HG02885 (cell line): ENCODE measurements at regions not wholly inside any gene's neighbourhood (a gene's known extent, or its start where the extent isn't known, plus 50 kb on each side); places are given as distances from the start of the nearest gene placed in this dataset.
"Not testable (repeated sequence)": the region's sequence is repeated elsewhere in the genome, so short reads cannot be mapped to it uniquely, and the experiment has no call there.

Experiments
- ATAC-seq: cut with Tn5 transposase; IDR thresholded peaks from one replicate; pipeline ENCODE4 v1.9.1; 2021; ENCODE audit warnings: mild to moderate bottlenecking; ENCODE audit not compliant: unreplicated experiment, poor library complexity

DNA sequence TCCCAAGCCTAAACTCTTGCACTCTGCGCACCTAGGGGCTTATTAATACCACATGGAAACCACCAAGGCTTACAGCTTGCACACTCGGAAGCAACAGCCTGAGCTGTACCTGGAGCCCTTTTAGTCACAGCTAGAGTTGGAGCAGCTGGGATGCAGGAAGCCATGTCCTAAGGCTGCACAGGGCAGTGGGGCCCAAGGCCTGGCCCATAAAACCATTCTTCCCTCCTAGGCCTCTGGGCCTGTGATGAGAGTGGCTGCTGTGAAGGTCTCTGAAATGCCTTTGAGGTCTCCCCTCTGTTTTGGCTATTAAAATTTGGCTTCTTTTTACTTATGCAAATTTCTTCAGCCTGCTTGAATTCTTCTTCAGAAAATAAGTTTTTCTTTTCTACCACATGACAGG is 383.9 kb upstream of the UBE2E2 start:
- ATAC-seq = no peak

DNA sequence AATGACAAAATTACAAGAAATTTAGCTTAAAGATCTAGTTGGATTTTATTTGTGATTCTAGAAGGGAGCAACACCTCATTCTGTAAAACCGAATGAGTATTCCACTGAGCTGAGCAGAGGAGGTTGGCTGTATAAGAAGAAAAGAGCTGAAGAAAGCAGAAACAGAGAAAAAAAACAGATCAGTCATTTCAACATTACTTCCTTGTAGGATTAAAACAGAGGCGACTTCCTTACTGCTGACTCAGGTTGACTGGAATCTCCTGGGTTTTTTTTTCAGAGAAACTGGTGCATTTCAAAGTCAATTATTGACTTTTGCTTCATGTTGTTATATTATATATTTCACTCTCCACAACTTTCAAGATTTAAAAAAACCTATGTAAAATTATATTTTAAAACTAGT is 368.1 kb upstream of the UBE2E2 start:
- no peak for ATAC-seq

DNA sequence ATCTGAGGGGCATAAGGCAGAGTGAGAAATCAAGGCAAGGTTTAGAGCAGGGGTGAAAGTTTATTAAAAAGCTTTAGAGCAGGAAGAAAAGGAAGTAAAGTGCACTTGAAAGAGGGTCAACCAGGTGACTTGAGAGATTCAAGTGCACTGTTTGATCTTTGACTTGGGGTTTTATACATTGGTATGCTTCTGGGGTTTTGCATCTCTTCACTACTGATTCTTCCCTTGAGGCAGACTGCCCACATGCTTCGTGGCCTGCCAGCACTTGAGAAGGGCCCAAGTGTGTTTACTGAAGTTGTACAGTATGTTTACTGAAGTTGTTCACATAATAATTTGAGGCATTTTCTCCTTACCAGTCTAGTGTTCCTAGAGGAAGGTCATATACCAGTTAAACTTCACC is 367.0 kb upstream of the UBE2E2 start:
- no peak for ATAC-seq

DNA sequence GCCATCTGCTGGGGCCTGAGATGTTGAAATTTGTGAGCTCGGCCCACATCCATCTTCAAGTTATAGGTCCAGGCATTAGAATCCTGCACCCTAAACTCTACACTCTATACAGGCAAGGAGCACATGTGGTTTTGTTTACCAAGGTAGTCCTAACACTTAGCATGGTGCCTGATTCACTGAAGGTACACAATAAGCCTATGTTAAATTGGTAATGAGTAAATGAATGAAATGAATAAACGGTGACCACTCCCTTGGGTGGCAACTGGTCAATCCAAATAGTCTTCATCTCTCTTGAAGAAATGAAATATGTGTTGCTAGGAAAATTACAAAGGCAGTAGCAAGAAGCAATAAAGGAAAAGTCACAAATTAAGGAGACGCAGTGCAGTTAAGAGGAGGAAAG is 359.3 kb upstream of the UBE2E2 start:
- ATAC-seq = no peak

DNA sequence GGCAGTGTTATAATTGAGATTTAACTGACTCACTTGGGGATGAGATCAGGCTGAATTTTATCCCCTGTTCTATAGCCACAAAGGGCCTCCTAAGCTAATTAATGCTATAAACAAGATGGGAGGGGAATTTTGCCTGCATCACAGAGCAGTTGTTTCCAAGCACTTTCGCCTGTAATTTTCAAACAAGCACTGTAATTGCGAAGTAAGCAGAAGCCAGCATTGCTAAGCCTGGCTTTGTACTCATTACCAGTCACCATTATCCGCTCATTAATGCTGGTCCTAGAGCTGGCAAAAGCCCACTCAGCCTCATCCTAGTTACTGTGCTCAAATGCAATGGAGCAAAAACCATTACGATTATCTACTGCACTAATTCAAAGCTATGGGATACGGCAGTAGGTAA is 356.6 kb upstream of the UBE2E2 start:
- no peak for ATAC-seq

DNA sequence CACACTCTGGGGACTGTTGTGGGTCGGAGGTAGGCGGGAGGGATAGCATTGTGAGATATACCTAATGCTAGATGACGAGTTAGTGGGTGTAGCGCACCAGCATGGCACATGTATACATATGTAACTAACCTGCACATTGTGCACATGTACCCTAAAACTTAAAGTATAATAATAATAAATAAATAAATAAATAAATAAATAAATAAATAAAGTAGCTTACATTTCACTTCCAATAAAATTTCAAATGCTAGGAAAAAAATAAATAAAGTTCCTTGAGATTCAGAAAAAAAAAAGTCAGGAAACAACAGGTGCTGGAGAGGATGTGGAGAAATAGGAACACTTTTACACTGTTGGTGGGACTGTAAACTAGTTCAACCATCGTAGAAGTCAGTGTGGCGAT is 353.5 kb upstream of the UBE2E2 start:
- ATAC-seq = not testable (repeated sequence)

DNA sequence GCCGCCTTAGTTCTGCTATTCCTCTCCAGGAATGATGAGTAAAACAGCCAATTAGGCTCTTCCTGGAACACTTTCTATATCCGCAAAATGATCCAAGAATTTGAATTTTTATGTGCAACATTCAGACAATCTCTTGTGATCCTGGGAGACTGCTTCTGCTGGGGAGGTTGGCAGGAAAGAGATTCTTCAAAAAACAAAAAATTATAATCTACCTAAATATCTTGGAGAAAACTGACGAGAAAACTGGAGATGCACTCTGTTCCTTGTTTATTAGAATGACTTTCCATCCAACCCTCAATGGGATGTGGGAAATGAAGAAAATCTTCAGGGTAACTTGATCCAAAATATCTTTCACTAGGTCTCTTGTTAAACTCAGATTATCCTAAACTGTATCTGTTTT is 346.3 kb upstream of the UBE2E2 start:
- ATAC-seq = no peak

DNA sequence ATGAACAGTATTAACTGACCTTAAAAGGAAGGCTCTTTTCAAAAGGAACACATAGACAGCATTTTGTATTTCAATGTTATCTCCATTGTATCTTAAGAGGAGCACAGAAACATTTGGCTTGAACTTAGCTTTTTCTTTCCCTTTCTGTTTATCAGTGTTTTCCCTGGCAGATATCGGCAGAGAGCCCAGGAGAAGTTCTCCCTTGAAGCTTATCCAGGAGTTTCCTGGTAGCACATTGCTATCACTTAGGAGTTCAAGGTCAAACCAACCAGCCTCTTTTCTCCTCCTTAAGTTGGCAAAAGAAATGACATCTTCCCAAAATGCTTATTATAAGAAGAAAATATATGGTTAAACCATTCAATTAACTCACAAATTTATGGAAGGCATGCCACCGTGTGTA is 344.6 kb upstream of the UBE2E2 start:
- ATAC-seq = no peak

DNA sequence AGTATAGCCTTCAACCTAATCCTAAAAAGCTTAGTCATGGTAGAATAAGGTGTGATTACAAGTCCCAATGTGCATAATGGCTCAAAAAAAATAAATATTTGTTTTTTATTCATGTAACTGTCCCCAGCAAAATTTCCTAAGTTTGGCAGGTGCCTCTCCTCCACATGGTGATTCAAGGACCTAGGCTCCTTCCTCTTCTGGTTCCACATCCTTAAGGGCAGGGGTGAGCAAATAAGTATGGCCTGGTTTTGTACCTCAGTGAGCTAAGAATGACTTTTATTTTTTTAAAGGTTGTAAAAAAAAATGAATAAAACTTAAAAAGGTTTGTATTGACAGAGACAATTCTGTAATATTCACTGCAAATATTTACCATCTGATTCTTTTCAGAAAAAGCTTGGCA is 343.5 kb upstream of the UBE2E2 start:
- no peak for ATAC-seq

DNA sequence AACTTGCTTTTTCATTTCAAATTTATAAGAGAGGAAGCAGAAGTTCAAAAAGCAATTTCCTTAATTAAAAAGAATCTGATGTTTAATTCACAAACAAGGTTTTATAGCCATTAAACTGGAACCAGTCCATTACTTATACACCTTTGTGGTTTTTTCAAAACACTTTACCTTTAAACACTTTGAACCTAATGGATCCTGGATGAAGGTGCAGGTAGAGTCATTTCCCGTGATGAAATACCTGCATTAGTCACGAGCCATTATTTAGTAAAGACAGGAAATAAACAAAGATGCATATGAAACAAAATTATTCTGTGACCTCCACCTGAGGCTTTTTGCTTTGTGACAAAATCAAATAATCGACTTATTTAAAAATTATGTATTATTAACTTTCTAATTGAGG is 341.7 kb upstream of the UBE2E2 start:
- ATAC-seq = no peak

DNA sequence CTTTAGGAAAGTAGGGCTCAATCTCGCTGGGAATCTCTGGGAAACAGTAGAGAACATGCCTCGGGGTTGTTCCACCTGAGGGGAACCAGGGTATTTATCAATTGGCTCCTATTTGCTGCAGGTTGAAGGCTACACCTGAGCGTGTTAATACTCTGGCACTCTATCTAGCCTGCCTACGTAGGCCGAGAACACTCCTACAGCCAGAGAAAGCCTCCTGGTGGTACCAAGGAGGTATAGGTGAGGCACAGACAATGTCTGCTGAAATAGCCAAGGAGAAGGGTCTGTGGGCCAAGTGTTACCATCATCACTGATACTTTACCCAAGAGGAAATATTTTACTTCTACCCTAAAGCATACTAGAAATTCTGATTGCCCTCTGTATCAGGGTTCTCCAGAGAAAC is 341.0 kb upstream of the UBE2E2 start:
- ATAC-seq = no peak

DNA sequence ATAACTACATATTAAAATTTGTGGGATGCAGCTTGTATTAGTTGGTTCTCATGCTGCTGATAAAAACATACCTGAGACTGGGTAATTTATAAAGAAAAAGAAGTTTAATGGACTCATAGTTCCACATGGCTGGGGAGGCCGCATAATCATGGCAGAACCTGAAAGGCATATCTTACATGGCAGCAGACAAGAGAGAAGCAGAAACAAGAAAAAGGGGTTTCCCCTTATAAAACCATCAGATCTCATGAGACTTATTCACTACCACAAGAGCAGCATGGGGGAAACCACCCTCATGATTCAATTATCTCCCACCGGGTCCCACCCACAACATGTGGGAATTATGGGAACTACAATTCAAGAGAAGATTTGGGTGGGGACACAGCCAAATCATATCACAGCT is 320.3 kb upstream of the UBE2E2 start:
- not testable (repeated sequence) for ATAC-seq

DNA sequence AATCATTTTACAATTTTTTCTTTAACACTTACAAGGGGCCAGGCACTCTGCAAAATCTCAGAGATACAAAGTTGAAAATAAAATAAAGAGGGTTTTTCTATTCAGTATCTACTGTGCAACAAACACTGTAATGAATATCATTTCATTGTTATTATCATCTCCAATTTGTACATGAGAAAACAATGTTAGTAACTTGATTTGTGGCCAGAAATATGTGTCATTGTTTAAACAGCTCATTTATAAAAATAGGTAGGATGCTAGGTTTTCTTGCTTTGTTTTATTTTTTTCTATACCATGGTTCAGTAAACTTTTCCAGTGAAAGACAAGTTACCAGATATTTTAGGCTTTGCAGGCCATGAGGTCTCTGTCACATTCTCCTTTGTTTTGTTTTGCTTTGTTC is 318.1 kb upstream of the UBE2E2 start:
- ATAC-seq = no peak

DNA sequence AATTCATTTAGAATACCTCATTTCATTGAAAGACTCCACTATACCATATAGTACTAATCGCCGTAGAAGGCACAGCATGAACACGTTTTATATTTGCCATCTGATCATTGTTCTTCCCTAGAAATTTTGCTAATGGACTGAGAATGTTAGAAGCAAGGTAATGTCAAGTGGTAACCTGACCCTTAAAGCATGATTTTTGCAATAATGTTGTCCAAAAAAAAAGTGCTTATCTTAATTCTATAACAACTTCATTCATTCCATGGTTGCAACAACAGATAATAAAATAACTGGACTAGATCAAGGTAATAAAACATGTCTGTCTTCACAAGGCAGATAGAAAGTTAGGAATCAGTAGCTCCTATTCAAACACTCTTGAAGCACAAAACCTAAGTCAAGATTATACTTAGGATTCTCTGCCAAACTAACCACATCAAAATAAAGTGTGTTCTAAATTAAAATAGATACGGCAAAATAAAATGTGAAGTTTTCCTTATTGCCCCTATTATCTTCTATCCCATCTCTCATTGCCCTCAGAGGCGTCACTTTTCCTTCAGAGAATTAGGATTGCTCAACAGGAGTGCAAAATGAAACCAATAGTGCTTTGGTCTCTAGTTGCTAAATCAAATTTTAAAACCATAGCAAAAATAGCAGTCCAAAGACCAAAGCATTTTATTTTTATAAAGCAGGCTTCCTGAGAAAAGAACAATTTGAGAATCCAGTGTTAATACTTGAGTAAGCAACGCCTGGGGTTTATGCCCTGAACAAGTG is 317.4 kb upstream of the UBE2E2 start:
- ATAC-seq = no peak

DNA sequence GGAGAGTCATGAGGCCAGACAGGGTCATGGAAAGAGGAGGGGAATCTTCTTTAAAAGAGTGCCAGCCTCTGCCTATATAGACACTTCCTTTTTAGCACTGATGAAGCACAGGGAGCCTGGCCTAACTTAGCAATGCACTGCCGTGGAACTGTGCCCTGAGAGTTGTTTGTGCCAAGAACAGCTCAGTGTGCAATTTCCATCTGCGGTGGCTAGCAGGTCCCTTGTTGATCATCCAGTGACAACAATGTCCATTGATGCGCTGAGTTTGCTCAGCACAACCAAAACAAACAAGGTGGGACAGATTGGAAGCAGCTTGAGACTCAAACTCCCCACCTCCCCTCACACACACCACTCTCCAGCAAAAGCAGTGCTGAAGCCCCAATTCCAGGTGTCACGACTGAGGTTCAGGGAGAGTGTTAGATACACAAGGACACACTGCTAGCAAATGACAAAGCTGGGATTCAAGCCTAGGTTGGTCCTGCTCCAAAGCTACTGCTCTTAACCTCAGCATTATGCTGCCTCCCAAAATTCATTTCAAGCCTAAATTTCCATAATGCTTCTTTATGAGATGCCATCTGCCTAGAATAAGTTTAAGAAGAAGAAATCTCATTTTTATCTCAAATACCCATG is 316.6 kb upstream of the UBE2E2 start:
- no peak for ATAC-seq

DNA sequence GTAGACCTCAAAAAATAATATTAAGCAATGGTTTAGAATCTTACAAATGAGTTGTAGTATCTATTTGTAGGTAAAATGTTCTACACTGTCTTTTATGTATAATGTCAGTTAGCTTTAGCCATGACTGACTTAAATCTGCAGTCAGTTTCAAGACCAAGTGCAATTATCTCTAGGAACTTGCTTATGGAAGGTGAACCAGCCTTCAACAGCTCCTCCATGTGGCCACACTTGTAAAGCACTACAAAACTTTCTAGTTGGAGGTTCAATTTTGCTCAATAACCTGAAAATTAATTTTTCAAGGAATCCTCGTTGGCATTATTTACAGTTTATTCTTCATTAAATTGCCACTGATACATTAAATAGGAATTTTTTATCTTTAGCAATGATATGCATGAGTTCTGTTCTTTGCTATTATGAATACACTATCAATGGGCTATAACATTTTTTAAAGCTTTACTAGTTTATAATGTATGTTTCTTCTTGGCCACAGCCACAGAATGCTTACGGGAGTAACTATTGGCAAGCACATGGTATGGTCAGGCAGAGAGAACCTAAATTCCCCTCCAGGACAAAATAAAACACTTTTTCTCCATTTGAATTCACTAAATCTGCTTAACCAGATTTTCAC is 315.3 kb upstream of the UBE2E2 start:
- peak; percentile 62 for ATAC-seq

DNA sequence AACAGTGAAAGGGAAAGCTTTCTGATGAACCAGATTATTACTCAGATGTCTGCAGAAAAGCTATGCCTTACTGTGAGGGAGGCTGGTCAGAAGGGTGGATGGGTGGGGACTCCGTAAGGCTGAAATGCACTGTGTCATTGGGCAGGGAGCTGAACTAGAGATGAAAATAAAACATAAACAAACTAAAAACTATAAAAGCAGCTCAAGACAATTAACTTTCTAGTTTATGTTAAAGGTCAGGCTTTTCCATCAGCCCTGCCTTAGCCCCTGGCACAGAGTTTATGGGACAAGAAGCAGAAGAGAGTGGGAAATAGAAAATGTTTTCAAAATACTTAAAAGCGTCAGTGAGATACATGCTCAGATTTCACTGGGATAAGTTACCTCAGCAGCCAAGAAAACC is 310.0 kb upstream of the UBE2E2 start:
- no peak for ATAC-seq

DNA sequence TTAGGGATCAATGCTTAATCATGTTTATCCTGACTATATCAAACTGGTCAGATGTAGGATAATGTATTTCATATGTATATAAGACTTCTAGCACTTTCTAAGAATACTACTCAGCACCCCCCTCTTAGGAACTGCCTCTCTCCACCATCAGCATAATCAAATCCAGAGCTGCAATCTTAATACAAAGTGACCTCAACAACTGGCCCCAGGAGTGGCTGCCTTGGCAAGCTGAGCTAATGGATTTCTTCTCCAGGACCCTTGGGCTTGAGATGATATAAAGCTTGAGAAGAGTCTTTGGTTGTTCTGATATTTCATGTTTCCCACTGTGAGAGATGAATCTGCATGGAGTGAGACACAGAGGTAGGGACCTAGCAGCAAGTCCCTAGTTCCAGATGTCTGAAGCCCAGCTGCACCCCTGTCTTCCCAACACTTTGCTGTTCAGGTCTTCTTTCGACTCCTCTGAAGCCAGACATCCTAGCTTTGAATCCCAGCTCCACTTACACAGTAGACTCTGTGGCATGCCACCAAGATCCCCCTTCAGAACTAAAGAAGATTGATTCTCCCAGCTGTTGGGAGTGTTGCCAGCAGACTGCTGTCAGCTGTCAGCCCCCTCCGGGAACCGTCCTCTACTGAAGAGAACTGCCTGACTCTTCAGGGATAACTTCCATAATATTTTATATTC is 309.3 kb upstream of the UBE2E2 start:
- no peak for ATAC-seq

DNA sequence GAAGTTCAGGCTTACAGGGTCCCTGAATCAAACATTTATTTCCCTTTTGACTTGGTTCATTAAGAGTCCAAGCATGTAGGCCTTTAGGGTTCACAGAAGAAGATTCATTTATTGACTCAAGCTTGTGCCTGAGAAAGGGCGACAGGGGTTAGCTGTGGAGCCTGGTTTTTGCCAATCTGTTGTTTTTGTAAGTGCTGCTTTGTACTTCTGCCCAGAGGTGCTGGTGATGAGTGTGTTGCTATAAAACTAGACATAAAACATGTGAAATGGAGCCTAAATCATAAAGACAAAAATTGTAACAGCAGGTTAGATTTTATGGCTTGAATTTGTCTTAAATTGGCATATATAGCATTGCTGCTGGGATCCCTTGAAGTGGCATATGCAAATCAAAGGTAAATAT is 308.3 kb upstream of the UBE2E2 start:
- ATAC-seq = no peak

DNA sequence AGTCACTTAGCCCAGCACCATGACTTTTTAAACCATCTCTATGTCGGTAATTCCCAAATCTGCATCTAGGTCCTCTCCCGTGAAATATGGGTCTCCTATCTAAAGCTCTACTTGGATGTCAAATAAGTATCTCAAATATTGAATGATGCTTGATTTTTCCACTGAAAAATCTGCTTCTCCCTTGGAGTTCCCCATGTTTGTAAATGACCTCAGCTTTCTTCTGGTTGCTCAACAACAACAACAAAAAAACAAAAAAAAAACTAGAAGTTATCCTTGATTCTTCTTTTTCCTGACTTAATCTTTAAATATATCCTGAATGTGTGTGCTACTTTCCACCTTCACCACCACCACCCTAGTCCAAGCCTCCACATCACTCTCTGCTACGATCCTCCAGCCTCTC is 307.5 kb upstream of the UBE2E2 start:
- no peak for ATAC-seq

DNA sequence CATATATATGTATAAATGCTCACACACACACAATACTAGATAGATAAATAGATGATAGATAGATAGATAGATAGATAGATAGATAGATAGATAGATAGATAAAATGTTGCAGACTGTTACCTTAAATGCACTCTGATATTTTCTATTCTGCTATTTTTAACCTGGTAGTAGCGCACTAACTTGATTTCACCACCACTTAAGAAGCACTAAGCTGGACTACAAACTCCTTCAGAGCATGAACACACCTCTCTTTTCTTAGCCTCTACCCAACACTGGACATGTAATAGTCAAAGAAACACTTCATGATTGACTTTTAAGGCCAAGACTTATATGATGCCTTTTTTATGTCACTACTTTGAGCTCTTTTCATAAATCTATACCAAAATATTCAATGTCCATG is 304.6 kb upstream of the UBE2E2 start:
- ATAC-seq = no peak
